ENCODE measurements at regions not wholly inside any gene's neighbourhood (a gene's known extent, or its start where the extent isn't known, plus 50 kb on each side); places are given as distances from the start of the nearest gene placed in this dataset.

GRCh38 chr6:33904747-33905065 is 100.9 kb upstream of the MLN start:
- TF ChIP-seq CTCF (IDR thresholded peaks at IDR 0.05), result no peak
- no peak for TF ChIP-seq POLR2A (IDR thresholded peaks at IDR 0.05)
